GM12878 (cell line): ENCODE measurements at regions not wholly inside any gene's neighbourhood (a gene's known extent, or its start where the extent isn't known, plus 50 kb on each side); places are given as distances from the start of the nearest gene placed in this dataset.

Source experiments
- HDAC6 ChIP-seq: fragments of 200-600 bp; sonication (generic); IDR thresholded peaks from one replicate; pipeline ENCODE4 v1.8.0; 2017; ENCODE audit warnings: antibody characterized with exemption; ENCODE audit not compliant: unreplicated experiment
- TF ChIP-seq, protein P1 (sequence below), 3 experiments: IDR thresholded peaks in 2 of 3; conservative IDR thresholded peaks in 1 of 3; 2 replicates each; pipeline ENCODE4 v1.5.1; 2011; ENCODE audit warnings: low read depth in 3 of 3, low read length in 3 of 3, mild to moderate bottlenecking in 3 of 3, control low read depth in 2 of 3, moderate library complexity in 2 of 3, inconsistent platforms in 1 of 3, mixed read lengths in 1 of 3; ENCODE audit not compliant: control insufficient read depth in 2 of 3, insufficient read depth in 1 of 3; ENCODE audit errors: extremely low read depth in 1 of 3

GRCh38 chr22:48705917-48706605 is 1121.6 kb downstream of the BRD1 start:
- TF ChIP-seq, protein P1, sequence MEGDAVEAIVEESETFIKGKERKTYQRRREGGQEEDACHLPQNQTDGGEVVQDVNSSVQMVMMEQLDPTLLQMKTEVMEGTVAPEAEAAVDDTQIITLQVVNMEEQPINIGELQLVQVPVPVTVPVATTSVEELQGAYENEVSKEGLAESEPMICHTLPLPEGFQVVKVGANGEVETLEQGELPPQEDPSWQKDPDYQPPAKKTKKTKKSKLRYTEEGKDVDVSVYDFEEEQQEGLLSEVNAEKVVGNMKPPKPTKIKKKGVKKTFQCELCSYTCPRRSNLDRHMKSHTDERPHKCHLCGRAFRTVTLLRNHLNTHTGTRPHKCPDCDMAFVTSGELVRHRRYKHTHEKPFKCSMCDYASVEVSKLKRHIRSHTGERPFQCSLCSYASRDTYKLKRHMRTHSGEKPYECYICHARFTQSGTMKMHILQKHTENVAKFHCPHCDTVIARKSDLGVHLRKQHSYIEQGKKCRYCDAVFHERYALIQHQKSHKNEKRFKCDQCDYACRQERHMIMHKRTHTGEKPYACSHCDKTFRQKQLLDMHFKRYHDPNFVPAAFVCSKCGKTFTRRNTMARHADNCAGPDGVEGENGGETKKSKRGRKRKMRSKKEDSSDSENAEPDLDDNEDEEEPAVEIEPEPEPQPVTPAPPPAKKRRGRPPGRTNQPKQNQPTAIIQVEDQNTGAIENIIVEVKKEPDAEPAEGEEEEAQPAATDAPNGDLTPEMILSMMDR (IDR thresholded peaks at IDR 0.05 in 2 of 3, conservative IDR thresholded peaks at IDR 0.05 in 1 of 3; ENCODE audit: control insufficient read depth in 2 of 3, extremely low read depth in 1 of 3, insufficient read depth in 1 of 3, low read depth in 3 of 3, low read length in 3 of 3) = no peak
- TF ChIP-seq HDAC6 = no peak
